Activated CD8-positive, alpha-beta T cell treated with anti-CD3 and anti-CD28 coated beads for 36 hours (primary cell): ENCODE measurements at regions not wholly inside any gene's neighbourhood (a gene's known extent, or its start where the extent isn't known, plus 50 kb on each side); places are given as distances from the start of the nearest gene placed in this dataset.

Experiments used
- ATAC-seq: fragments of 200-7000 bp; cut with Tn5 transposase; one replicate; pipeline ENCODE4 v1.10.0; 2021; ENCODE audit warnings: mild to moderate bottlenecking, moderate library complexity
- CTCF ChIA-PET: fragments of 350-600 bp; sonication (Branson Sonifier 250); formaldehyde crosslinking; loops from one replicate; lab custom pipeline; 2021; ENCODE audit warnings: antibody characterized with exemption; lab: Charles Lee
- POLR2A ChIA-PET: fragments of 350-600 bp; sonication (Branson Sonifier 250); formaldehyde crosslinking; loops from one replicate; lab custom pipeline; 2021; ENCODE audit warnings: antibody characterized with exemption; lab: Charles Lee
- DNase-seq: peaks from one replicate; pipeline ENCODE4 v3.0.0-alpha.2; 2020
- H3K27ac Mint-ChIP-seq: one replicate; pipeline ENCODE4 v1.8.0; 2021; ENCODE audit warnings: mild to moderate bottlenecking, mixed read lengths
- H3K27me3 Mint-ChIP-seq: one replicate; pipeline ENCODE4 v1.8.0; 2021; ENCODE audit warnings: mixed read lengths
- H3K36me3 Mint-ChIP-seq: one replicate; pipeline ENCODE4 v1.8.0; 2021; ENCODE audit warnings: low read depth, mixed read lengths
- H3K4me1 Mint-ChIP-seq: one replicate; pipeline ENCODE4 v1.8.0; 2021; ENCODE audit warnings: low read depth, mixed read lengths
- H3K4me3 Mint-ChIP-seq: one replicate; pipeline ENCODE4 v1.8.0; 2021; ENCODE audit warnings: mild to moderate bottlenecking, moderate library complexity, mixed read lengths
- H3K9me3 Mint-ChIP-seq: one replicate; pipeline ENCODE4 v1.8.0; 2021; ENCODE audit warnings: mixed read lengths
- intact Hi-C: fragments of 100-400 bp; cut with micrococcal nuclease; formaldehyde crosslinking; loops from one replicate; pipeline ENCODE4 v1.10.0; 2022
- TF ChIP-seq, protein P1 (sequence below): fragments of 200-600 bp; IDR thresholded peaks from one replicate; pipeline ENCODE4 v1.8.0; 2022; ENCODE audit warnings: antibody characterized with exemption, mild to moderate bottlenecking

GRCh38 chr14:95445676-95446075 is 70.8 kb downstream of the SYNE3 start:
- ATAC-seq (no peak), DNase-seq (no peak)
- H3K36me3 Mint-ChIP-seq = peaks cover 31% of the 10 kb centered on the region
- POLR2A ChIA-PET = interaction anchor here (0.7 to 1.8 kb wide), 7 partner anchors 10 to 88 kb away, joined by 3 to 5 read pairs (median 3); partner anchors contain the start of gene GLRX5
- no peaks in the 10 kb centered on the region for H3K27me3 Mint-ChIP-seq
- no peak overlapping the region for H3K4me3 Mint-ChIP-seq
- H3K4me1 Mint-ChIP-seq = peaks cover 4% of the 10 kb centered on the region
- intact Hi-C loops = no loop called here
- TF ChIP-seq, protein P1, sequence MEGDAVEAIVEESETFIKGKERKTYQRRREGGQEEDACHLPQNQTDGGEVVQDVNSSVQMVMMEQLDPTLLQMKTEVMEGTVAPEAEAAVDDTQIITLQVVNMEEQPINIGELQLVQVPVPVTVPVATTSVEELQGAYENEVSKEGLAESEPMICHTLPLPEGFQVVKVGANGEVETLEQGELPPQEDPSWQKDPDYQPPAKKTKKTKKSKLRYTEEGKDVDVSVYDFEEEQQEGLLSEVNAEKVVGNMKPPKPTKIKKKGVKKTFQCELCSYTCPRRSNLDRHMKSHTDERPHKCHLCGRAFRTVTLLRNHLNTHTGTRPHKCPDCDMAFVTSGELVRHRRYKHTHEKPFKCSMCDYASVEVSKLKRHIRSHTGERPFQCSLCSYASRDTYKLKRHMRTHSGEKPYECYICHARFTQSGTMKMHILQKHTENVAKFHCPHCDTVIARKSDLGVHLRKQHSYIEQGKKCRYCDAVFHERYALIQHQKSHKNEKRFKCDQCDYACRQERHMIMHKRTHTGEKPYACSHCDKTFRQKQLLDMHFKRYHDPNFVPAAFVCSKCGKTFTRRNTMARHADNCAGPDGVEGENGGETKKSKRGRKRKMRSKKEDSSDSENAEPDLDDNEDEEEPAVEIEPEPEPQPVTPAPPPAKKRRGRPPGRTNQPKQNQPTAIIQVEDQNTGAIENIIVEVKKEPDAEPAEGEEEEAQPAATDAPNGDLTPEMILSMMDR = no peak
- CTCF ChIA-PET = interaction anchor here (1.3 to 9.5 kb wide), 7 partner anchors 13 to 89 kb away, joined by 4 to 188 read pairs (median 9); partner anchors contain the start of genes GLRX5 and SYNE3
- H3K27ac Mint-ChIP-seq = peak overlapping the region; percentile 30
- no peaks in the 10 kb centered on the region for H3K9me3 Mint-ChIP-seq

- ChIA-PET POLR2A (interaction anchor here (0.9 to 1.8 kb wide), 7 partner anchors 8 to 89 kb away, joined by 3 to 5 read pairs (median 3); partner anchors contain the start of gene GLRX5), CTCF (interaction anchor here (0.6 to 9.5 kb wide), 8 partner anchors 13 to 309 kb away, joined by 4 to 188 read pairs (median 7); partner anchors contain the start of genes GLRX5 and SYNE3)
- ATAC-seq = no peak
- H3K27ac Mint-ChIP-seq = peak overlapping the region; percentile 23
- no peaks in the 10 kb centered on the region for H3K27me3 Mint-ChIP-seq
- intact Hi-C loops = no loop called here
- no peak for DNase-seq
- no peaks in the 10 kb centered on the region for H3K9me3 Mint-ChIP-seq
- TF ChIP-seq, protein P1 = no peak
- peaks cover 4% of the 10 kb centered on the region for H3K4me1 Mint-ChIP-seq
- peaks cover 35% of the 10 kb centered on the region for H3K36me3 Mint-ChIP-seq
- H3K4me3 Mint-ChIP-seq = no peak overlapping the region
These were observed 71.3 kb downstream of the SYNE3 start for GRCh38 chr14:95445161-95445560.

DNA sequence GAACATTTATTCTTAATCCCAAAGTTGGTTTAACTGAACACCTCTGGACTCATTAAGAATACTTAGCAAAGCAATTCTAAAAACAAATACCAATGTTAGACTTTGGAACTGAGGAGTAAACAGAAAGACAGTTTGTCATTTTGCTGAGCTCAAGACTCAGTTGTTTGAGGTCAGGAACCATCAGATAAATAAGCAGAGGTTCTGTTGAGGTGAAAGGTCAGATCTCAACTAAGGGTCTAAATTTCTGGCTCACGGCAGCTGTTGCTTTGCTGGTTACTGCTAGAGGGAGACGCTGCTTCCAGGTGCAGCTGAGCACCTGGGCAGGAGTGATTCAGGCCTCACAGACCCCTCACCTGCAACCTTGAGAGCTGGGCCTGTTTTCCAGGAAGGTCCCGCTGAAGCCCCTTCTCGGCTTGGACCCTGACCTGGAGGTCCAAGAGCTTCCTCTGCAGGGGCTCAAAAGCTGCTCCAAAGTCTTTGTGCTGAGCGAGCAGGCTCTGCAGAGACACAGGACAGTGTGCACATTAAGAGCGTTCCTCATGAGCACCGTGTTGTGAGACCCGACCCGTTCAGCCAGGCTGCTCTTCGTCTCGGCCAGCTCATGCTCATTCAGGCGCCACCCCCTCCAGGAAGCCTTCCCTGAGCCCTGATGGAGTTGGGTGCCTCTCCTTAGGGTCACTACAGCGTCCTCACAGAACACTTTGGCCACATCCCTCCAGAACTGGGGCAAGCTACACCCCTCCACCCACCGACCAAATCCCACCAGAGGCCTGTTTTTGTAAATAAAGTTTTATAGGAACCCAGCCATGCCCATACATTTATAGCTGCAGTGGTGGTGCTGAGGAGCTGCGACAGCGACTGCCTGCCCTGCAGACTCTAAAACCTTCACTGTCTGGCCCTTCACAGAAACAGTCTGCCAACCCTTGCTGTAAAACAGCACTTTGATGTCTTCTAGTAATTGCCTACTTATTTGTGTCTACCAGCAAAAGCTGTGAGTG is 72.0 kb downstream of the SYNE3 start:
- intact Hi-C loops = no loop called here
- Mint-ChIP-seq H3K27ac (no peak overlapping the region), H3K9me3 (no peaks in the 10 kb centered on the region), H3K27me3 (no peaks in the 10 kb centered on the region), H3K4me1 (peaks cover 4% of the 10 kb centered on the region), H3K4me3 (no peak overlapping the region), H3K36me3 (peaks cover 32% of the 10 kb centered on the region)
- ChIA-PET POLR2A (interaction anchor here (1.0 to 1.8 kb wide), 4 partner anchors 9 to 49 kb away, joined by 3 to 5 read pairs (median 4); no protein-coding TSS in a partner anchor), CTCF (interaction anchor here (0.6 to 9.5 kb wide), 11 partner anchors 8 to 330 kb away, joined by 3 to 188 read pairs (median 5); partner anchors contain the start of genes GLRX5 and SYNE3)
- ATAC-seq (no peak), DNase-seq (no peak)
- TF ChIP-seq, protein P1 = no peak

DNA sequence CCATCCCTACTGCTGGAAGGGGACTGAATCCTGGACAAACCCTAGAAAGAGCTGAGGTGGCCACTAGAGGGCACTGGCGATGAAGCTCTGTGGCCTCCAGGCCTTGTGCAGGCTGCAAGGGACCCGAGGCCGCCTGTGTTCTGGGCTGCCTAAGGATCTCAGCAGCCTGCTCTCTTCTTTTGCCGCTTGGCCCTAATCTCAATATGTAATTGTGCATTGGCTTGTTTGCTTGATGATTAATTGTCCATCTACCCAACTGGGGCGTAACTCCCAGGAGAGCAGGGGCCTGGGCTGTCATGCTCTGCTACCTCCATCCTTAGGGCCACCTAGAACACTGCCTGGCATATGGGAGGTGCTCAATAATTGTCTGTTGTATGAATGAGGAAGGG is 73.8 kb downstream of the SYNE3 start:
- Mint-ChIP-seq H3K27ac (peak overlapping the region; percentile 2), H3K36me3 (peaks cover 34% of the 10 kb centered on the region), H3K9me3 (no peaks in the 10 kb centered on the region), H3K4me3 (no peak overlapping the region), H3K27me3 (no peaks in the 10 kb centered on the region), H3K4me1 (peaks cover 4% of the 10 kb centered on the region)
- ChIA-PET POLR2A (interaction anchor here (0.6 to 2.2 kb wide), 4 partner anchors 65 to 92 kb away, joined by 3 to 9 read pairs (median 5); partner anchors contain the start of gene GLRX5), CTCF (interaction anchor here (0.8 to 9.5 kb wide), 28 partner anchors 9 to 193 kb away, joined by 3 to 188 read pairs (median 5); partner anchors contain the start of genes GLRX5 and SYNE3)
- intact Hi-C loops = loop anchor here (1.0 to 2.0 kb wide), 2 partner anchors 85 to 92 kb away; partner anchors contain the start of gene GLRX5
- TF ChIP-seq, protein P1 = peak; percentile 79
- peak; percentile 95 for ATAC-seq
- peak; percentile 84 for DNase-seq
